Activated naive CD4-positive, alpha-beta T cell treated with Interleukin-2 at 50 U/mL for 16 hours (primary cell): ENCODE measurements at regions not wholly inside any gene's neighbourhood (a gene's known extent, or its start where the extent isn't known, plus 50 kb on each side); places are given as distances from the start of the nearest gene placed in this dataset.
"Not testable (repeated sequence)": the region's sequence is repeated elsewhere in the genome, so short reads cannot be mapped to it uniquely, and the experiment has no call there.

ENCODE experiments used
- DNase-seq: peaks from one replicate; pipeline ENCODE4 v3.0.0-alpha.2; 2020

- DNase-seq = no peak
These were observed 195.1 kb downstream of the CDRT15L2 start for GRCh38 chr17:20774472-20775135.

GRCh38 chr17:20775331-20775730 lies 195.8 kb downstream of the CDRT15L2 start:
- DNase-seq = no peak

- DNase-seq = no peak
These were observed 200.0 kb downstream of the CDRT15L2 start for GRCh38 chr17:20779521-20779920.

- no peak for DNase-seq
These were observed 201.7 kb downstream of the CDRT15L2 start for GRCh38 chr17:20781260-20781659.

GRCh38 chr17:20781869-20782268 lies 202.3 kb downstream of the CDRT15L2 start:
- DNase-seq = not testable (repeated sequence)

GRCh38 chr17:20783091-20783490 lies 203.6 kb downstream of the CDRT15L2 start:
- DNase-seq = no peak

- no peak for DNase-seq
These were observed 204.7 kb downstream of the CDRT15L2 start for GRCh38 chr17:20784100-20784665.

- no peak for DNase-seq
These were observed 207.8 kb downstream of the CDRT15L2 start for GRCh38 chr17:20787281-20787680.

- no peak for DNase-seq
These were observed 212.1 kb downstream of the CDRT15L2 start for GRCh38 chr17:20791626-20792025.

GRCh38 chr17:20794532-20794931 lies 215.0 kb downstream of the CDRT15L2 start:
- not testable (repeated sequence) for DNase-seq

GRCh38 chr17:20797292-20797691 lies 217.8 kb downstream of the CDRT15L2 start:
- no peak for DNase-seq

GRCh38 chr17:20800146-20800545 lies 220.6 kb downstream of the CDRT15L2 start:
- no peak for DNase-seq

GRCh38 chr17:20805751-20806150 lies 226.2 kb downstream of the CDRT15L2 start:
- no peak for DNase-seq

GRCh38 chr17:20807566-20807965 lies 228.0 kb downstream of the CDRT15L2 start:
- DNase-seq = not testable (repeated sequence)

- not testable (repeated sequence) for DNase-seq
These were observed 227.4 kb downstream of the USP22 start for GRCh38 chr17:20815410-20815809.

- DNase-seq = no peak
These were observed 218.9 kb downstream of the USP22 start for GRCh38 chr17:20823905-20824304.

- no peak for DNase-seq
These were observed 217.3 kb downstream of the USP22 start for GRCh38 chr17:20825539-20825938.

- not testable (repeated sequence) for DNase-seq
These were observed 202.4 kb downstream of the USP22 start for GRCh38 chr17:20840453-20840852.

GRCh38 chr17:20840987-20841865 lies 201.6 kb downstream of the USP22 start:
- not testable (repeated sequence) for DNase-seq

- not testable (repeated sequence) for DNase-seq
These were observed 200.8 kb downstream of the USP22 start for GRCh38 chr17:20842012-20842411.

- not testable (repeated sequence) for DNase-seq
These were observed 199.6 kb downstream of the USP22 start for GRCh38 chr17:20843261-20843660.

GRCh38 chr17:20843799-20844553 lies 198.8 kb downstream of the USP22 start:
- DNase-seq = peak; percentile 21

GRCh38 chr17:20848869-20849443 lies 193.9 kb downstream of the USP22 start:
- DNase-seq = not testable (repeated sequence)
